ENCODE measurements at regions not wholly inside any gene's neighbourhood (a gene's known extent, or its start where the extent isn't known, plus 50 kb on each side); places are given as distances from the start of the nearest gene placed in this dataset.
"Not testable (repeated sequence)": the region's sequence is repeated elsewhere in the genome, so short reads cannot be mapped to it uniquely, and the experiment has no call there.

GRCh38 chr19:20388706-20389225, 176.8 kb downstream of the ZNF737 start:
- no peak for DNase-seq (ENCODE audit: low read depth in 3 of 3)

DNA sequence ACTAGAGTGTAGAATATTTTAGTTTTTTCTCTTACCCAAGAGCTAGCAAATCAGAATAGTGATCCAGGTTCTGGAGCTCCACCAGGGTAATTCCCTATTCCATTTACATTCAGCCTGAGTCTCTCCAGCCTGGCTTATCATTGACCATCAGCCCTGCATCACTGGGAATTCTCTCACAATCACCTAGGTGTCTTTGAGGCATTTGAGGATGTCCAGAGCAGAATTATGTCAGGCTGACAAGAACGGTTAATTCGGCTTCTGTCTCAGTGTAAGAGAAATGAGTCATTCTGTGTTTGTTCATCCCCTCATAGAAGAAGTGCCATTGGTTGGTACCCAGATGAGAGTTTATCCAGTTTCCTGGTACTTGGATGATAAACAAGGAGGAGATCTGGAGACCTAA, 180.5 kb downstream of the ZNF737 start:
- DNase-seq (ENCODE audit: low read depth in 3 of 3): no peak

DNA sequence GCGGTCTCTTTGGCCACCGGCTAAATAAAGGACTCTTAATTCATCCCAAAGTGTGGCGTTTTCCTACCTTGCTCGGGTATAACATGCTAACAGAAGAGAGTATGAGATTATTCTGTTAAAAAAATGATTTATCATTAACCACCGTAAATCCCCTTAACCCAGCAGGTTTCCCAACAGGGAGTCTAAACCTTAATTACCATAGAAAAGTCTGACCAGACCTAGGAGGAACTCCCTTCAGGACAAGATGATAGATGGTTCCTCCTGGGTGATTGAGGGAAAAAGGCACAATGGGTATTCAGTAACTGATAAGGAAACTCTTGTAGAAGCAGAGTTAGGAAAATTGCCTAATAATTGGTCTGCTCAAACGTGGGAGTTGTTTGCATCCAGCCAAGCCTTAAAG, 193.7 kb downstream of the ZNF737 start:
- no peak for DNase-seq (ENCODE audit: low read depth in 3 of 3)

DNA sequence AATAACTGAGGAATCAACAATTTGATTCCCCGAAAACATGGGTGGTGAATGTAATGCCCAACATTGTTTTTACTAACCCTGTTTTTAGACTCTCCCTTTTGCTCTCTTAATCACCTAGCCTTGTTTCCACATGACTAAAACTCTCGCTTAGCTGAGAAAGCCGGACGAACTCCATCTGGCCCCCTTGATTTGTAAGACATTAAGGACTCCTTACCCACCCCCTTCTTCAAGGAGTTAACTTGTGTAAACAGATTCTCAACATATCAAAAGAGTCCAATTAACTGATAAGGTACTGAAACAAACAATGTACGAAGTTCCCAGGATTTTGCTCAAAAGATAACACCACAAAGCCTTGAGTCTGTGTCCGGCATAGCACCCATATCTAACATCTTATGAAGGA, 194.3 kb downstream of the ZNF737 start:
- not testable (repeated sequence) for DNase-seq (ENCODE audit: low read depth in 3 of 3)

DNA sequence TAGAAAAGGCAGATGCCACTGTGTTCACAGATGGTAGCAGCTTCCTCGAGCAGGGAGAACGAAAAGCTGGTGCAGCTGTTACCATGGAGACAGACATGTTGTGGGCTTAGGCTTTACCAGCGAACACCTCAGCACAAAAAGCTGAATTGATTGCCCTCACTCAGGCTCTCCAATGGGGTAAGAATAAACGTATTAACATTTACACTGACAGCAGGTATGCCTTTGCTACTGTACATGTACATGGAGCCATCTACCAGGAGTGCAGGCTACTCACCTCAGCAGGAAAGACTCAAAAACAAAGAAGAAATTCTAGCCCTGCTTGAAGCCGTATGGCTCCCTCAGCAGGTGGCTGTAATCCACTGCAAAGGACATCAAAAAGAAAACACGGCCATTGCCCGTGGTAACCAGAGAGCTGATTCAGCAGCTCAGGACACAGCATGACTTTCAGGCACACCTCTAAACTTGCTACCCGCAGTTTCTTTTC, 197.7 kb downstream of the ZNF737 start:
- no peak for DNase-seq (ENCODE audit: low read depth in 3 of 3)

DNA sequence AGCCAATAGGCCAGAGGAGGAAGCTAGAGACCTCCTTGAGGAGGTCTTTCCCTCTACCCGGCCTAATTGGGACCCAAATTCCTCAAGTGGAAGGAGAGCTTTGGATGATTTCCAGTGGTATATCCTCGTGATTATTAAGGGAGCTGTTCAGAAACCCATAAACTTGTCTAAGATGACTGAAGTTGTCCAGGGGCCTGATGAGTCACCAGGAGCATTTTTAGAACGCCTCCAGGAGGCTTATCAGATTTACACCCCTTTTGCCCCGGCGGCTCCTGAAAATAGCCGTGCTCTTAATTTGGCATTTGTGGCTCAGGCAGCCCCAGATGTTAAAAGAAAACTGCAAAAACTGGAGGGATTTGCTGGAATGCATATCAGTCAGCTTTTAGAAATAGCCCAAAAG, 198.1 kb downstream of the ZNF486 start:
- DNase-seq (ENCODE audit: low read depth in 3 of 3): no peak

- DNase-seq (ENCODE audit: low read depth in 3 of 3): no peak
Observed at GRCh38 chr19:20359933-20360720, 193.1 kb downstream of the ZNF486 start.

DNA sequence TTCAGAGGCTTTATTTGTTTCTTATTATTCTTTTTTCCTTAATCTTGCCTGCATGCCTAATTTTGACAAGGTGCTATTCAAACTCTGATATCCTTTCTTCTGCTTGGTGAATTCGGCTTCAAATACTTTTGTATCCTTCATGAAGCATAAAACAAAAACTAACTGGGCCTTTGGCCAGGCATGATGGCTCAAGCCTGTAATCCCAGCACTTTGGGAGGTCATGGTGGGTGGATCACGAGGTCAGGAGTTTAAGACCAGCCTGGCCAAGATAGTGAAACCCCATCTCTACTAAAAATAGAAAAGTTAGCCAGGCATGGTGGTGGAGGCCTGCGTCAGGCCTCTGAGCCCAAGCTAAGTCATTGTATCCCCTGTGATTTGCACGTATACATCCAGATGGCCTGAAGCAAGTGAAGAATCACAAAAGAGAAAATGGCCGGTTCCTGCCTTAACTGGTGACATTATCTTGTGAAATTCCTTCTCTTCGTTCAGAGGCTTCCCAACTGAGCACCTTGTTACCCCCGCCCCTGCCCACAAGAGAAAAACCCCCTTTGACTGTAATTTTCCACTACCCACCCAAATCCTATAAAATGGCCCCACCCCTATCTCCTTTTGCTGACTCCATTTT, 191.9 kb downstream of the ZNF486 start:
- DNase-seq (ENCODE audit: low read depth in 3 of 3): not testable (repeated sequence)

GRCh38 chr19:20357921-20358320, 190.9 kb downstream of the ZNF486 start:
- no peak for DNase-seq (ENCODE audit: low read depth in 3 of 3)

GRCh38 chr19:20351244-20351643, 184.2 kb downstream of the ZNF486 start:
- no peak for DNase-seq (ENCODE audit: low read depth in 3 of 3)

- no peak for DNase-seq (ENCODE audit: low read depth in 3 of 3)
Observed at GRCh38 chr19:20349206-20349605, 182.2 kb downstream of the ZNF486 start.

DNA sequence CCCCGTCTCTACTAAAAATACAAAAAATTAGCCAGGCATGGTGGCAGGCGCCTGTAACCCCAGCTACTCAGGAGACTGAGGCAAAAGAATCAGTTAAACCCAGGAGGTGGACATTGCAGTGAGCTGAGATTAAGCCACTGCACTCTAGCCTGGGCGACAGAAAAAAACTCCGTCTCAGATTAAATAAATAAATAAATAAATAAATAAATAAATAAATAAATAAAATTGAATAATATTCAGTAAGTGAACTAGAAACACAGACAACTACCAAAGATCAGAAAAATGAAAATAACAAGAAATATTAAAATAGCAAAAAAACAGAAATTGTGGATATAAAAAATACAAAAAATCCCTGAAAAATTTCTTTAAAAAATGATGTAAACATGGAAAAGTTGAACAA, 172.4 kb downstream of the ZNF486 start:
- no peak for DNase-seq (ENCODE audit: low read depth in 3 of 3)

DNA sequence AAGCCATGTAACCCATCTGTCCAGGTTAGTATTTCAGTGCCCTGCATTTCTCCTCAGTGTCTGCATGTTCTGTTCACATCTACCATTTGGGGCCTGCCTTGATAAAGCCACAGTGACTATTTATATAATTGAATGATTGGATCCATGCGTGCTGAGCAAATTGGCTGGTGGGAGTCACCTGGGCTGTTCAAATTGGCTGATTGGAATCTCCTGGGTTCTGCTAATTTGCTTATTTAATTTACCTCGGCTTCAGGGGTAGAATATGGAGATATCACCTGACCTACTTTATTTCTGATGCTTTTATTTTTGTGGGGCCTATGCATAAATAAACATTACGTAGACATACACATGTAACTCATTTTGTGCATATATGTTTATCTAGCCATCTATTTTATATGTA, 167.7 kb downstream of the ZNF486 start:
- DNase-seq (ENCODE audit: low read depth in 3 of 3): no peak

GRCh38 chr19:20333508-20333907, 166.5 kb downstream of the ZNF486 start:
- no peak for DNase-seq (ENCODE audit: low read depth in 3 of 3)

- DNase-seq (ENCODE audit: low read depth in 3 of 3): no peak
Observed at GRCh38 chr19:20325151-20325550, 158.1 kb downstream of the ZNF486 start.

GRCh38 chr19:20321139-20321763, 154.2 kb downstream of the ZNF486 start:
- DNase-seq (ENCODE audit: low read depth in 3 of 3): no peak

DNA sequence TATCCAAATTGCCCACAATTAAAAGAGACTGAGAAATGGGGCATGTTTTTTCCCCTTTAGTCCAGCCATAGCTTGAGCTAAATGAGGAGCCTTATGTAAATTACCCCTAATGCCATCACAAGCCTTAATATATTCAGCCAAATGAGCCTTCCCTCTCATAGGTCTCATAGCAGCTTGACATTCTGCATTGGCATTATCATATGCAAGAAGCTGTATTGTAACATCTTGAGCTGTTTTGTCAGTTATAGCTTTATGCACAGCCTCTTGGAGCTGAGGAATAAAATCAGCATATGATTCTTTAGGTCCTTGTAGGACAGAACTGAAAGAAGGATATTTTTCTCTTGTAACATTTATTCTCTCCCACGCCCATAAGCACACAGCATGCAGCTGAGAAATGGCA, 153.2 kb downstream of the ZNF486 start:
- no peak for DNase-seq (ENCODE audit: low read depth in 3 of 3)

DNA sequence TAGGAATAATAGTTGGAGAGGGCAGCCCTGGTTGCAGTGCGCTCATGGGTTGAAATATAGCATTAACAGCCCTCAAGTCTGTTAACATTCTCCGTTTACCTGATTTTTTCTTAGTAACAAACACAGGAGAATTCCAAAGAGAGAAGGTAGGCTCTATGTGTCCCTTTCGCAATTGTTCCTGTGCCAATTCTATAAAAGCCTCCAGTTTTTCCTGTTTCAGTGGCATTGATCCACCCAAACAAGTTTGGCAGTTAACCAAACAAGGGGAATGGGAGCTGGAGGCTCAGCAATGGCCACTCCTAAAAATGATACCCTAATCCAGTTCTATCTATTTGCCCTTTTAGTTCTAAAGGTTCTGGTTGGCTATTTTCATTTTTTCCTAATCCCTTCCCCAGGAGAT, 151.6 kb downstream of the ZNF486 start:
- DNase-seq (ENCODE audit: low read depth in 3 of 3): no peak

DNA sequence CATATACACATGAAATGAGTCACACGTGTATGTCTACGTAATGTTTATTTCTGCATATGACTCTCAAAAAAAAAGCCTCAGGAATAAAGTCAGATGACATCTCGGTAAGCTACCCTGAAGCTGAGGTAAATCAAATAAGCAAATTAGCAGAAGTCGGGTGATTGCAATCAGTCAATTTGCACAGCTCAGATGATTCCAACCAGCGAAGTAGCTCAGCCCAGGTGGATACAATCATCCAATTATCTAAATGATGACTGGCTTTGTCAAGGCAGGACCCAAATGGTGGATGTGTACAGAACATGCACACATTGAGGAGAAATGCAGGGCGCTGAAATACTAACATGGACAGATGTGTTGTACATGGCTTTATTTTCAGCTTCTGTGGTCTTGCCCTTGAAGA, 148.5 kb downstream of the ZNF486 start:
- no peak for DNase-seq (ENCODE audit: low read depth in 3 of 3)

GRCh38 chr19:20313894-20314293, 146.9 kb downstream of the ZNF486 start:
- no peak for DNase-seq (ENCODE audit: low read depth in 3 of 3)

DNA sequence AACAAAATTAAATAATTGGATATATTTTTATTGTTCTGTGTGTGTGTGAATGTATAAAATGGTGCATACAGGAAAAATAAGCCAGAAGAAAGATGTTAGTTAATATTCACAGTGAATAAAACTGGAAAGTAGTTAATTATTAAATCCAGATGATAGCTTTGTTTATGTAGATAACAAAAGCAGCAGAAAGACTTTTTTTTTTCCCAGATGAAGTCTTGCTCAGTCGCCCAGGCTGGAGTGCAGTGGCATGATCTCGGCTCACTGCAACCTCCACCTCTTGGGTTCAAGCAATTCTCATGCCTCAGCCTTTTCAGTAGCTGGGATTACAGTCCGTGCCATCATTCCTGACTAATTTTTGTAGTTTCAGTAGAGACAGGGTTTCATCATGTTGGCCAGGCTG, 140.1 kb downstream of the ZNF486 start:
- no peak for DNase-seq (ENCODE audit: low read depth in 3 of 3)

DNA sequence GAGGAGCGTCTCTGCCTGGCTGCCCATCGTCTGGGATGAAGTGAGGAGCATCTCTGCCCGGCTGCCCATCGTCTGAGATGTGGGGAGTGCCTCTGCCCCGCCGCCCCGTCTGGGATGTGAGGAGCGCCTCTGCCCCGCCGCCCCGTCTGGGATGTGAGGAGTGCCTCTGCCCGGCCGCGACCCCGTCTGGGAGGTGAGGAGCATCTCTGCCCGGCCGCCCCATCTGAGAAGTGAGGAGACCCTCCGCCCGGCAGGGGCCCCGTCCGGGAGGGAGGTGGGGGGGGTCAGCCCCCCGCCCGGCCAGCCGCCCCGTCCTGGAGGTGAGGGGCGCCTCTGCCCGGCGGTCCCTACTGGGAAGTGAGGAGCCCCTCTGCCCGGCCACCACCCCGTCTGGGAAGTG, 129.3 kb downstream of the ZNF486 start:
- DNase-seq (ENCODE audit: low read depth in 3 of 3): not testable (repeated sequence)

- no peak for DNase-seq (ENCODE audit: low read depth in 3 of 3)
Observed at GRCh38 chr19:20294181-20294580, 127.2 kb downstream of the ZNF486 start.

Measured in stimulated activated CD4-positive, alpha-beta T cell treated with anti-CD3 and anti-CD28 coated beads, TNF-alpha, amount 100 ng/mL, for 48 hours (primary cell).